ENCODE measurements at regions not wholly inside any gene's neighbourhood (a gene's known extent, or its start where the extent isn't known, plus 50 kb on each side); places are given as distances from the start of the nearest gene placed in this dataset.

- Histone ChIP-seq H2AFZ (ENCODE audit: low read depth) (no peak overlapping the region), H3K4me2 (no peak overlapping the region), H3K36me3 (replicated peaks in 1 of 2; ENCODE audit: control insufficient read depth in 1 of 2, insufficient read depth in 2 of 2, low read length in 1 of 2) (no peaks in the 10 kb centered on the region), H3K9me2 (no peaks in the 10 kb centered on the region), H3F3A (replicated peaks; ENCODE audit: insufficient read depth) (no peaks in the 10 kb centered on the region), H3K27me3 (ENCODE audit: insufficient read depth) (no peaks in the 10 kb centered on the region), H3K79me2 (ENCODE audit: insufficient read depth) (no peaks in the 10 kb centered on the region), H4K20me1 (ENCODE audit: insufficient read depth) (no peaks in the 10 kb centered on the region), H3K4me3 (ENCODE audit: low read depth in 2 of 2, low read length in 1 of 2) (no peak overlapping the region), H3K27ac (ENCODE audit: low read depth in 2 of 2, low read length in 1 of 2) (no peak overlapping the region), H3K4me1 (ENCODE audit: control insufficient read depth in 1 of 2, insufficient read depth in 2 of 2, low read depth in 1 of 2, low read length in 1 of 2) (no peaks in the 10 kb centered on the region; a peak in 1 of 4 replicates), H3K9ac (no peak overlapping the region), H3K9me3 (no peaks in the 10 kb centered on the region)
- no peak for DNase-seq
- TF ChIP-seq GATA2 (CRISPR knock-in tag; IDR thresholded peaks at IDR 0.05) (no peak), MEF2A (IDR thresholded peaks at IDR 0.05; ENCODE audit: borderline replicate concordance, low read depth) (no peak), MXI1 (IDR thresholded peaks at IDR 0.05; ENCODE audit: low read depth, low read length) (no peak), FOSL2 (IDR thresholded peaks at IDR 0.05; ENCODE audit: borderline replicate concordance, low read depth) (no peak), EZH2phosphoT487 (IDR thresholded peaks at IDR 0.05; ENCODE audit: borderline replicate concordance, low read depth) (no peak), GABPA (IDR thresholded peaks at IDR 0.05; ENCODE audit: low read depth) (no peak), FOXM1 (IDR thresholded peaks at IDR 0.05; ENCODE audit: low read depth) (no peak), MAX (IDR thresholded peaks at IDR 0.05; ENCODE audit: low read depth) (no peak), USF1 (IDR thresholded peaks at IDR 0.05; ENCODE audit: borderline replicate concordance, low read depth) (no peak), FOXJ3 (CRISPR knock-in tag; IDR thresholded peaks at IDR 0.05) (no peak), TEAD4 (IDR thresholded peaks at IDR 0.05; ENCODE audit: borderline replicate concordance, insufficient read depth) (no peak), JUND (IDR thresholded peaks at IDR 0.05) (no peak), IRF3 (IDR thresholded peaks at IDR 0.05; ENCODE audit: low read depth, low read length) (no peak)
- CTCF ChIA-PET = interaction anchor here (0.9 to 6.5 kb wide), 4 partner anchors 12 to 807 kb away, joined by 3 to 40 read pairs (median 16); no protein-coding TSS in a partner anchor
- POLR2A ChIA-PET = no interaction called here
- 52% methylated on average over 5 of the region's 5 CpGs for whole genome bisulfite sequencing (ENCODE audit: low lambda C conversion rate)
These were observed 764.9 kb upstream of the GOLIM4 start for GRCh38 chr3:168860592-168860991.

GRCh38 chr3:168860028-168860427, 764.3 kb upstream of the GOLIM4 start:
- no peak for DNase-seq
- no peak for TF ChIP-seq GABPA (IDR thresholded peaks at IDR 0.05; ENCODE audit: low read depth)
- no peaks in the 10 kb centered on the region for H4K20me1 ChIP-seq (ENCODE audit: insufficient read depth)
- 13% methylated on average over 4 of the region's 4 CpGs for WGBS (ENCODE audit: low lambda C conversion rate)
- H3K4me1 ChIP-seq (ENCODE audit: control insufficient read depth in 1 of 2, insufficient read depth in 2 of 2, low read depth in 1 of 2, low read length in 1 of 2) = no peaks in the 10 kb centered on the region; a peak in 1 of 4 replicates
- no peaks in the 10 kb centered on the region for H3F3A ChIP-seq (replicated peaks; ENCODE audit: insufficient read depth)
- H3K4me2 ChIP-seq = no peak overlapping the region
- no peaks in the 10 kb centered on the region for H3K27me3 ChIP-seq (ENCODE audit: insufficient read depth)
- no peak overlapping the region for H2AFZ ChIP-seq (ENCODE audit: low read depth)
- POLR2A ChIA-PET = no interaction called here
- no peaks in the 10 kb centered on the region for H3K9me3 ChIP-seq
- H3K79me2 ChIP-seq (ENCODE audit: insufficient read depth) = no peaks in the 10 kb centered on the region
- no peaks in the 10 kb centered on the region for H3K9me2 ChIP-seq
- H3K9ac ChIP-seq = no peak overlapping the region
- CTCF ChIA-PET = interaction anchor here (0.9 to 6.5 kb wide), 4 partner anchors 12 to 808 kb away, joined by 3 to 40 read pairs (median 16); no protein-coding TSS in a partner anchor
- no peak overlapping the region for H3K27ac ChIP-seq (ENCODE audit: low read depth in 2 of 2, low read length in 1 of 2)
- no peak overlapping the region for H3K4me3 ChIP-seq (ENCODE audit: low read depth in 2 of 2, low read length in 1 of 2)
- no peaks in the 10 kb centered on the region for H3K36me3 ChIP-seq (replicated peaks in 1 of 2; ENCODE audit: control insufficient read depth in 1 of 2, insufficient read depth in 2 of 2, low read length in 1 of 2)

All from SK-N-SH (cell line).